ENCODE measurements at regions not wholly inside any gene's neighbourhood (a gene's known extent, or its start where the extent isn't known, plus 50 kb on each side); places are given as distances from the start of the nearest gene placed in this dataset.

- TF ChIP-seq ZSCAN16 (tag by site-specific recombination; IDR thresholded peaks at IDR 0.05), result no peak
- no peak for TF ChIP-seq ZNF366 (tag by site-specific recombination; conservative IDR thresholded peaks at IDR 0.05)
These were observed 69.9 kb upstream of the SEC14L1 start (continued) for GRCh38 chr17:77070888-77071279.

- TF ChIP-seq BCL11B (tag by site-specific recombination; IDR thresholded peaks at IDR 0.05; ENCODE audit: low read depth), result no peak
- peak; percentile 97 for TF ChIP-seq ZNF366 (tag by site-specific recombination; conservative IDR thresholded peaks at IDR 0.05)
- 0 out of 2 replicates have a peak, but pooled peaks have one; percentile 17 for TF ChIP-seq PRDM1 (tag by site-specific recombination; IDR thresholded peaks at IDR 0.05)
- TF ChIP-seq ZNF146 (tag by site-specific recombination; IDR thresholded peaks at IDR 0.05), result no peak
- ChIA-PET CTCF (interaction anchor here (0.6 to 3.3 kb wide), 4 partner anchors 14 to 204 kb away, joined by 3 to 13 read pairs (median 8); partner anchors contain the start of gene MGAT5B), POLR2A (no interaction called here)
- H3K36me3 ChIP-seq (ENCODE audit: control insufficient read depth in 2 of 2, insufficient read depth in 1 of 2, low read length in 2 of 2), result no peaks in the 10 kb centered on the region
- H3K27ac ChIP-seq (ENCODE audit: extremely low read depth, low read depth, low read length), result no peak overlapping the region
- no peak overlapping the region for H3K4me3 ChIP-seq (ENCODE audit: low read depth, low read length)
- H3K4me1 ChIP-seq (ENCODE audit: control insufficient read depth, insufficient read depth, low read length), result peaks cover 4% of the 10 kb centered on the region; the same call in 1 of the 2 replicates
- no peaks in the 10 kb centered on the region for H3K9me3 ChIP-seq (ENCODE audit: control insufficient read depth, insufficient read depth, low read depth, low read length)
These were observed 68.8 kb upstream of the SEC14L1 start for GRCh38 chr17:77071925-77072490.

- no peak overlapping the region for H3K27ac ChIP-seq (ENCODE audit: extremely low read depth, low read depth, low read length)
- H3K4me1 ChIP-seq (ENCODE audit: control insufficient read depth, insufficient read depth, low read length), result peaks cover 4% of the 10 kb centered on the region; the same call in 1 of the 2 replicates
- no peaks in the 10 kb centered on the region for H3K36me3 ChIP-seq (ENCODE audit: control insufficient read depth in 2 of 2, insufficient read depth in 1 of 2, low read length in 2 of 2)
- POLR2A ChIA-PET, result no interaction called here
- CTCF ChIA-PET, result interaction anchor here (0.6 to 3.3 kb wide), 4 partner anchors 13 to 205 kb away, joined by 3 to 13 read pairs (median 8); partner anchors contain the start of gene MGAT5B
- H3K4me3 ChIP-seq (ENCODE audit: low read depth, low read length), result no peak overlapping the region
- H3K9me3 ChIP-seq (ENCODE audit: control insufficient read depth, insufficient read depth, low read depth, low read length), result no peaks in the 10 kb centered on the region
- TF ChIP-seq ZNF292 (tag by site-specific recombination; IDR thresholded peaks at IDR 0.05; ENCODE audit: borderline replicate concordance, low read depth) (no peak), ZNF707 (tag by site-specific recombination; IDR thresholded peaks at IDR 0.05) (no peak), ZNF394 (tag by site-specific recombination; IDR thresholded peaks at IDR 0.05; ENCODE audit: borderline replicate concordance) (no peak), ZNF10 (tag by site-specific recombination; IDR thresholded peaks at IDR 0.05) (no peak), ZBTB21 (tag by site-specific recombination; IDR thresholded peaks at IDR 0.05) (no peak), ZNF514 (tag by site-specific recombination; IDR thresholded peaks at IDR 0.05) (no peak), ZNF639 (tag by site-specific recombination; IDR thresholded peaks at IDR 0.05) (no peak), ZNF146 (tag by site-specific recombination; IDR thresholded peaks at IDR 0.05) (no peak), GLI4 (tag by site-specific recombination; IDR thresholded peaks at IDR 0.05) (no peak), SCRT1 (tag by site-specific recombination; IDR thresholded peaks at IDR 0.05; ENCODE audit: borderline replicate concordance) (no peak), ZNF701 (tag by site-specific recombination; IDR thresholded peaks at IDR 0.05) (no peak), ZNF423 (tag by site-specific recombination; IDR thresholded peaks at IDR 0.05) (no peak), ZNF658 (tag by site-specific recombination; IDR thresholded peaks at IDR 0.05) (no peak), ZNF830 (tag by site-specific recombination; IDR thresholded peaks at IDR 0.05; ENCODE audit: low read depth) (no peak), EGR2 (tag by site-specific recombination; IDR thresholded peaks at IDR 0.05; ENCODE audit: low read depth) (no peak)
- TF ChIP-seq, protein P1, sequence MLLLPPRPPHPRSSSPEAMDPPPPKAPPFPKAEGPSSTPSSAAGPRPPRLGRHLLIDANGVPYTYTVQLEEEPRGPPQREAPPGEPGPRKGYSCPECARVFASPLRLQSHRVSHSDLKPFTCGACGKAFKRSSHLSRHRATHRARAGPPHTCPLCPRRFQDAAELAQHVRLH (tag by site-specific recombination; IDR thresholded peaks at IDR 0.05), result no peak
- TF ChIP-seq, protein P2, sequence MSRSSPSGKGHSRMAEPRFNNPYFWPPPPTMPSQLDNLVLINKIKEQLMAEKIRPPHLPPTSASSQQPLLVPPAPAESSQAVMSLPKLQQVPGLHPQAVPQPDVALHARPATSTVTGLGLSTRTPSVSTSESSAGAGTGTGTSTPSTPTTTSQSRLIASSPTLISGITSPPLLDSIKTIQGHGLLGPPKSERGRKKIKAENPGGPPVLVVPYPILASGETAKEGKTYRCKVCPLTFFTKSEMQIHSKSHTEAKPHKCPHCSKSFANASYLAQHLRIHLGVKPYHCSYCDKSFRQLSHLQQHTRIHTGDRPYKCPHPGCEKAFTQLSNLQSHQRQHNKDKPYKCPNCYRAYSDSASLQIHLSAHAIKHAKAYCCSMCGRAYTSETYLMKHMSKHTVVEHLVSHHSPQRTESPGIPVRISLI (tag by site-specific recombination; IDR thresholded peaks at IDR 0.05), result no peak
- TF ChIP-seq, protein P3, sequence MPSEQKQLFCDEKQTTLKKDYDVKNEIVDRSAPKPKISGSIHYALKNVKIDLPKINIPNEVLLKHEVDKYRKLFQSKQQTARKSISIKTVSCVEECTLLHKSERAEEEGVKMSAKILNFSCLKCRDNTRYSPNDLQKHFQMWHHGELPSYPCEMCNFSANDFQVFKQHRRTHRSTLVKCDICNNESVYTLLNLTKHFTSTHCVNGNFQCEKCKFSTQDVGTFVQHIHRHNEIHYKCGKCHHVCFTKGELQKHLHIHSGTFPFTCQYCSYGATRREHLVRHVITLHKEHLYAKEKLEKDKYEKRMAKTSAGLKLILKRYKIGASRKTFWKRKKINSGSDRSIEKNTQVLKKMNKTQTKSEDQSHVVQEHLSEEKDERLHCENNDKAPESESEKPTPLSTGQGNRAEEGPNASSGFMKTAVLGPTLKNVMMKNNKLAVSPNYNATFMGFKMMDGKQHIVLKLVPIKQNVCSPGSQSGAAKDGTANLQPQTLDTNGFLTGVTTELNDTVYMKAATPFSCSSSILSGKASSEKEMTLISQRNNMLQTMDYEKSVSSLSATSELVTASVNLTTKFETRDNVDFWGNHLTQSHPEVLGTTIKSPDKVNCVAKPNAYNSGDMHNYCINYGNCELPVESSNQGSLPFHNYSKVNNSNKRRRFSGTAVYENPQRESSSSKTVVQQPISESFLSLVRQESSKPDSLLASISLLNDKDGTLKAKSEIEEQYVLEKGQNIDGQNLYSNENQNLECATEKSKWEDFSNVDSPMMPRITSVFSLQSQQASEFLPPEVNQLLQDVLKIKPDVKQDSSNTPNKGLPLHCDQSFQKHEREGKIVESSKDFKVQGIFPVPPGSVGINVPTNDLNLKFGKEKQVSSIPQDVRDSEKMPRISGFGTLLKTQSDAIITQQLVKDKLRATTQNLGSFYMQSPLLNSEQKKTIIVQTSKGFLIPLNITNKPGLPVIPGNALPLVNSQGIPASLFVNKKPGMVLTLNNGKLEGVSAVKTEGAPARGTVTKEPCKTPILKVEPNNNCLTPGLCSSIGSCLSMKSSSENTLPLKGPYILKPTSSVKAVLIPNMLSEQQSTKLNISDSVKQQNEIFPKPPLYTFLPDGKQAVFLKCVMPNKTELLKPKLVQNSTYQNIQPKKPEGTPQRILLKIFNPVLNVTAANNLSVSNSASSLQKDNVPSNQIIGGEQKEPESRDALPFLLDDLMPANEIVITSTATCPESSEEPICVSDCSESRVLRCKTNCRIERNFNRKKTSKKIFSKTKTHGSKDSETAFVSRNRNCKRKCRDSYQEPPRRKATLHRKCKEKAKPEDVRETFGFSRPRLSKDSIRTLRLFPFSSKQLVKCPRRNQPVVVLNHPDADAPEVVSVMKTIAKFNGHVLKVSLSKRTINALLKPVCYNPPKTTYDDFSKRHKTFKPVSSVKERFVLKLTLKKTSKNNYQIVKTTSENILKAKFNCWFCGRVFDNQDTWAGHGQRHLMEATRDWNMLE (tag by site-specific recombination; conservative IDR thresholded peaks at IDR 0.05; ENCODE audit: low read depth), result no peak
These were observed 68.1 kb upstream of the SEC14L1 start for GRCh38 chr17:77072670-77073069.

Measured in HEK293 (cell line).